ENCODE measurements at regions not wholly inside any gene's neighbourhood (a gene's known extent, or its start where the extent isn't known, plus 50 kb on each side); places are given as distances from the start of the nearest gene placed in this dataset.
"Not testable (repeated sequence)": the region's sequence is repeated elsewhere in the genome, so short reads cannot be mapped to it uniquely, and the experiment has no call there.

GRCh38 chr13:87398047-87398446 lies 273.1 kb upstream of the SLITRK5 start:
- DNase-seq: no peak

GRCh38 chr13:87403748-87404432 lies 267.3 kb upstream of the SLITRK5 start:
- no peak for DNase-seq

GRCh38 chr13:87426742-87427141 lies 244.4 kb upstream of the SLITRK5 start:
- no peak for DNase-seq

- DNase-seq: no peak
These were observed 227.0 kb upstream of the SLITRK5 start for GRCh38 chr13:87444135-87444534.

GRCh38 chr13:87452281-87452680 lies 218.9 kb upstream of the SLITRK5 start:
- DNase-seq: no peak

- DNase-seq: no peak
These were observed 217.9 kb upstream of the SLITRK5 start for GRCh38 chr13:87453244-87453643.

- no peak for DNase-seq
These were observed 211.8 kb upstream of the SLITRK5 start for GRCh38 chr13:87459419-87459818.

- no peak for DNase-seq
These were observed 173.7 kb upstream of the SLITRK5 start for GRCh38 chr13:87497426-87497825.

GRCh38 chr13:87498681-87499080 lies 172.5 kb upstream of the SLITRK5 start:
- no peak for DNase-seq

- no peak for DNase-seq
These were observed 146.4 kb upstream of the SLITRK5 start for GRCh38 chr13:87524775-87525174.

GRCh38 chr13:87533776-87534175 lies 137.4 kb upstream of the SLITRK5 start:
- DNase-seq: no peak

- no peak for DNase-seq
These were observed 135.3 kb upstream of the SLITRK5 start for GRCh38 chr13:87535911-87536310.

GRCh38 chr13:87536499-87536898 lies 134.7 kb upstream of the SLITRK5 start:
- no peak for DNase-seq

- DNase-seq: no peak
These were observed 134.3 kb upstream of the SLITRK5 start for GRCh38 chr13:87536899-87537298.

GRCh38 chr13:87537951-87538350 lies 133.2 kb upstream of the SLITRK5 start:
- no peak for DNase-seq

- DNase-seq: no peak
These were observed 132.7 kb upstream of the SLITRK5 start for GRCh38 chr13:87538366-87539052.

- no peak for DNase-seq
These were observed 118.0 kb upstream of the SLITRK5 start for GRCh38 chr13:87553142-87553541.

- no peak for DNase-seq
These were observed 117.1 kb upstream of the SLITRK5 start for GRCh38 chr13:87554045-87554444.

- no peak for DNase-seq
These were observed 113.4 kb upstream of the SLITRK5 start for GRCh38 chr13:87557788-87558187.

- not testable (repeated sequence) for DNase-seq
These were observed 109.6 kb upstream of the SLITRK5 start for GRCh38 chr13:87561580-87561979.

- DNase-seq: no peak
These were observed 100.5 kb upstream of the SLITRK5 start for GRCh38 chr13:87570669-87571068.

GRCh38 chr13:87582399-87582798 lies 88.8 kb upstream of the SLITRK5 start:
- no peak for DNase-seq

- no peak for DNase-seq
These were observed 80.7 kb upstream of the SLITRK5 start for GRCh38 chr13:87590518-87590917.

GRCh38 chr13:87604437-87604836 lies 66.7 kb upstream of the SLITRK5 start:
- not testable (repeated sequence) for DNase-seq

GRCh38 chr13:87607266-87607665 lies 63.9 kb upstream of the SLITRK5 start:
- DNase-seq: no peak

Measured in stimulated activated CD4-positive, alpha-beta T cell treated with anti-CD3 and anti-CD28 coated beads, Interleukin-4, amount 100 ng/mL, for 4 hours (primary cell).